H9 (cell line): ENCODE measurements at regions not wholly inside any gene's neighbourhood (a gene's known extent, or its start where the extent isn't known, plus 50 kb on each side); places are given as distances from the start of the nearest gene placed in this dataset.
A peak's percentile ranks its signal among the peaks of the same experiment; 100 is the strongest.

Experiments
- DNase-seq: peaks from one replicate; pipeline ENCODE4 v3.0.0-alpha.2; 2017
- H2AFZ ChIP-seq: one replicate; pipeline ENCODE4 v1.6.1; 2013; ENCODE audit warnings: mild to moderate bottlenecking, low read length, control low read depth, moderate library complexity
- H2AK5ac ChIP-seq: 2 replicates; pipeline ENCODE4 v1.6.1; 2013; ENCODE audit warnings: low read length, control low read depth, mixed read lengths; ENCODE audit not compliant: insufficient read length
- H2BK120ac ChIP-seq: one replicate; pipeline ENCODE4 v1.6.1; 2013; ENCODE audit warnings: low read depth, mild to moderate bottlenecking, low read length, control low read depth, inconsistent platforms; ENCODE audit not compliant: poor library complexity, severe bottlenecking
- H2BK12ac ChIP-seq: 2 replicates; pipeline ENCODE4 v1.6.1; 2013; ENCODE audit warnings: low read length, control low read depth, mixed read lengths, low read depth; ENCODE audit not compliant: insufficient read length
- H2BK15ac ChIP-seq: 2 replicates; pipeline ENCODE4 v1.6.1; 2013; ENCODE audit warnings: low read depth, low read length, control low read depth
- H2BK20ac ChIP-seq: one replicate; pipeline ENCODE4 v1.6.1; 2013; ENCODE audit warnings: low read depth, mild to moderate bottlenecking, low read length, control low read depth, inconsistent platforms; ENCODE audit not compliant: poor library complexity, severe bottlenecking
- H2BK5ac ChIP-seq: 2 replicates; pipeline ENCODE4 v1.6.1; 2013; ENCODE audit warnings: low read length, control low read depth, mixed read lengths; ENCODE audit not compliant: insufficient read length
- H3K14ac ChIP-seq: 2 replicates; pipeline ENCODE4 v1.6.1; 2013; ENCODE audit warnings: low read length, control low read depth; ENCODE audit not compliant: insufficient read depth
- H3K18ac ChIP-seq: 2 replicates; pipeline ENCODE4 v1.6.1; 2013; ENCODE audit warnings: low read depth, mild to moderate bottlenecking, mixed read lengths, low read length, control low read depth; ENCODE audit not compliant: insufficient read length
- H3K23ac ChIP-seq: 2 replicates; pipeline ENCODE4 v1.6.1; 2013; ENCODE audit warnings: low read length, control low read depth, mixed read lengths, low read depth; ENCODE audit not compliant: insufficient read length
- H3K23me2 ChIP-seq: 2 replicates; pipeline ENCODE4 v1.6.1; 2013; ENCODE audit warnings: low read depth, mild to moderate bottlenecking, mixed read lengths, low read length, control low read depth; ENCODE audit not compliant: insufficient read length, poor library complexity, severe bottlenecking
- H3K27ac ChIP-seq: 2 replicates; pipeline ENCODE4 v1.5.1; 2013; ENCODE audit warnings: low read length, control low read depth, mixed read lengths, low read depth; ENCODE audit not compliant: insufficient read length
- H3K27me3 ChIP-seq: 2 replicates; pipeline ENCODE4 v1.6.1; 2013; ENCODE audit warnings: low read length, control low read depth, inconsistent platforms; ENCODE audit not compliant: insufficient read depth
- H3K4ac ChIP-seq: 2 replicates; pipeline ENCODE4 v1.6.1; 2013; ENCODE audit warnings: low read depth, mild to moderate bottlenecking, control low read depth, inconsistent platforms, low read length, moderate library complexity
- H3K4me1 ChIP-seq: 2 replicates; pipeline ENCODE4 v1.6.1; 2013; ENCODE audit warnings: low read length, control low read depth, inconsistent platforms; ENCODE audit not compliant: insufficient read depth
- H3K4me2 ChIP-seq: 2 replicates; pipeline ENCODE4 v1.6.1; 2013; ENCODE audit warnings: low read length, control low read depth, mixed read lengths; ENCODE audit not compliant: insufficient read length, insufficient read depth
- H3K56ac ChIP-seq: 2 replicates; pipeline ENCODE4 v1.6.1; 2013; ENCODE audit warnings: low read depth, mild to moderate bottlenecking, mixed read lengths, low read length, control low read depth; ENCODE audit not compliant: insufficient read length
- H3K79me1 ChIP-seq: 2 replicates; pipeline ENCODE4 v1.6.1; 2013; ENCODE audit warnings: low read depth, mild to moderate bottlenecking, moderate library complexity, low read length, control low read depth, inconsistent platforms; ENCODE audit not compliant: insufficient read depth, poor library complexity, severe bottlenecking
- H3K79me2 ChIP-seq: 2 replicates; pipeline ENCODE4 v1.6.1; 2013; ENCODE audit warnings: low read length, control low read depth, inconsistent platforms; ENCODE audit not compliant: insufficient read depth
- H3K9ac ChIP-seq: 2 replicates; pipeline ENCODE4 v1.6.1; 2013; ENCODE audit warnings: low read length, control low read depth, mixed read lengths; ENCODE audit not compliant: insufficient read length; ENCODE audit errors: extremely low read depth
- H3K9me3 ChIP-seq: one replicate; pipeline ENCODE4 v1.6.1; 2013; ENCODE audit warnings: low read depth, low read length, inconsistent platforms; ENCODE audit not compliant: control insufficient read depth
- H3T11ph ChIP-seq: one replicate; pipeline ENCODE4 v1.6.1; 2013; ENCODE audit warnings: mild to moderate bottlenecking, low read length, control low read depth, inconsistent platforms
- H4K20me1 ChIP-seq: one replicate; pipeline ENCODE4 v1.6.1; 2013; ENCODE audit not compliant: control insufficient read depth, insufficient read length, insufficient read depth
- H4K5ac ChIP-seq: 2 replicates; pipeline ENCODE4 v1.6.1; 2013; ENCODE audit warnings: low read depth, mild to moderate bottlenecking, mixed read lengths, low read length, control low read depth; ENCODE audit not compliant: insufficient read length
- H4K8ac ChIP-seq: replicated peaks from 2 replicates; pipeline ENCODE4 v1.6.1; 2013; ENCODE audit warnings: low read length, control low read depth, mixed read lengths, low read depth; ENCODE audit not compliant: insufficient read length
- H4K91ac ChIP-seq: 2 replicates; pipeline ENCODE4 v1.6.1; 2013; ENCODE audit warnings: low read depth, mild to moderate bottlenecking, moderate library complexity, mixed read lengths, low read length, control low read depth; ENCODE audit not compliant: insufficient read length
- H3K27ac Mint-ChIP-seq, 3 experiments: 2 replicates in 2 of 3; 3 replicates in 1 of 3; pipeline ENCODE4 v1.8.0; 2020 to 2021; ENCODE audit warnings: mixed read lengths in 3 of 3, mild to moderate bottlenecking in 1 of 3, moderate library complexity in 1 of 3
- H3K27me3 Mint-ChIP-seq: 2 replicates; pipeline ENCODE4 v1.8.0; 2021; ENCODE audit warnings: low read depth, mild to moderate bottlenecking, moderate library complexity, mixed read lengths
- H3K36me3 Mint-ChIP-seq, 3 experiments: 2 replicates in 2 of 3; 3 replicates in 1 of 3; pipeline ENCODE4 v1.8.0; 2020 to 2021; ENCODE audit warnings: low read depth in 3 of 3, mixed read lengths in 3 of 3; ENCODE audit not compliant: insufficient read depth in 1 of 3
- H3K4me1 Mint-ChIP-seq, 2 experiments: 2 replicates each; pipeline ENCODE4 v1.8.0; 2020; ENCODE audit warnings: mixed read lengths in 2 of 2
- H3K4me3 Mint-ChIP-seq, 2 experiments: 2 replicates in 1 of 2; 3 replicates in 1 of 2; pipeline ENCODE4 v1.8.0; 2020 to 2021; ENCODE audit warnings: mild to moderate bottlenecking in 2 of 2, mixed read lengths in 2 of 2, moderate library complexity in 1 of 2
- H3K9me3 Mint-ChIP-seq, 2 experiments: 2 replicates in 1 of 2; 3 replicates in 1 of 2; pipeline ENCODE4 v1.8.0; 2020; ENCODE audit warnings: mild to moderate bottlenecking in 2 of 2, mixed read lengths in 2 of 2, moderate library complexity in 1 of 2
- CTCF ChIP-seq: fragments of 200-600 bp; sonication (generic); conservative IDR thresholded peaks from 3 replicates; pipeline ENCODE4 v1.8.0; 2021; ENCODE audit warnings: antibody characterized with exemption, mild to moderate bottlenecking
- WGBS: extraction: QIAGEN DNeasy Blood & Tissue Kit; methylation state at CpG from one replicate; pipeline ENCODE4 v1.1.7; 2013; ENCODE audit warnings: missing lambda C conversion rate, low lambda C conversion rate, mixed read lengths; ENCODE audit not compliant: insufficient read length; ENCODE audit errors: extremely low coverage; 5-methylcytosine and 5-hydroxymethylcytosine counted together

GRCh38 chr2:109703798-109704197 is 89.6 kb downstream of the SOWAHC start:
- no peak overlapping the region for H2AFZ ChIP-seq
- H2BK15ac ChIP-seq, result no peak overlapping the region
- H2BK12ac ChIP-seq, result no peak overlapping the region
- no peak overlapping the region for H3T11ph ChIP-seq
- H4K91ac ChIP-seq, result no peak overlapping the region
- H3K56ac ChIP-seq, result no peak overlapping the region
- no peaks in the 10 kb centered on the region for H4K20me1 ChIP-seq
- H3K9me3 Mint-ChIP-seq, result no peaks in the 10 kb centered on the region
- WGBS, result no CpG with 5 or more reads among the region's 3 CpGs
- H4K5ac ChIP-seq, result no peak overlapping the region
- no peaks in the 10 kb centered on the region for H3K27me3 Mint-ChIP-seq
- H3K79me2 ChIP-seq, result no peaks in the 10 kb centered on the region
- peaks cover 27% of the 10 kb centered on the region for H3K4me1 ChIP-seq
- no peak overlapping the region for H3K4me3 Mint-ChIP-seq
- H3K9ac ChIP-seq, result no peak overlapping the region
- no peak overlapping the region for H3K18ac ChIP-seq
- H3K14ac ChIP-seq, result no peak overlapping the region
- no peaks in the 10 kb centered on the region for H3K23me2 ChIP-seq
- DNase-seq, result no peak
- no peak overlapping the region for H3K27ac ChIP-seq
- no peaks in the 10 kb centered on the region for H3K79me1 ChIP-seq
- H2BK20ac ChIP-seq, result no peak overlapping the region
- H2AK5ac ChIP-seq, result no peak overlapping the region
- H2BK120ac ChIP-seq, result no peak overlapping the region
- H3K23ac ChIP-seq, result no peak overlapping the region
- H3K36me3 Mint-ChIP-seq, result no peaks in the 10 kb centered on the region
- H3K9me3 ChIP-seq, result no peaks in the 10 kb centered on the region
- no peak overlapping the region for H4K8ac ChIP-seq
- H2BK5ac ChIP-seq, result no peak overlapping the region
- no peaks in the 10 kb centered on the region for H3K27me3 ChIP-seq
- peaks cover 39 to 47% of the 10 kb centered on the region in 2 experiments for H3K4me1 Mint-ChIP-seq
- TF ChIP-seq CTCF, result no peak
- H3K4ac ChIP-seq, result no peak overlapping the region
- peak overlapping the region in 2 of 3 experiments; percentile 36 to 37; a peak in 3 of 7 replicates for H3K27ac Mint-ChIP-seq
- H3K4me2 ChIP-seq, result no peak overlapping the region
